Prostate gland (tissue), 2 donors: ENCODE measurements at regions not wholly inside any gene's neighbourhood (a gene's known extent, or its start where the extent isn't known, plus 50 kb on each side); places are given as distances from the start of the nearest gene placed in this dataset.

ENCODE experiments used
- DNase-seq: peaks from one replicate; pipeline ENCODE4 v3.0.0-alpha.2; 2019; ENCODE audit warnings: low spot score
- H3K27ac ChIP-seq, 2 donors: fragments of 200-600 bp; sonication (generic); 2 replicates each; pipeline ENCODE4 v1.5.1; 2017 to 2019
- H3K27me3 ChIP-seq: fragments of 200-600 bp; sonication (generic); replicated peaks from 2 replicates; pipeline ENCODE4 v1.5.1; 2019; ENCODE audit not compliant: insufficient read depth
- H3K36me3 ChIP-seq, 2 donors: fragments of 200-600 bp; sonication (generic); 1 replicate in 1 of 2; 2 replicates in 1 of 2; pipeline versions ENCODE4 v1.5.1 to v1.8.1; 2017 to 2019
- H3K4me1 ChIP-seq: fragments of 200-600 bp; sonication (generic); replicated peaks from 2 replicates; pipeline ENCODE4 v1.5.1; 2019
- H3K4me3 ChIP-seq, 2 donors: fragments of 200-600 bp; sonication (generic); 2 replicates each; pipeline ENCODE4 v1.5.1; 2017 to 2019
- H3K9me3 ChIP-seq: fragments of 200-600 bp; sonication (generic); 2 replicates; pipeline ENCODE4 v1.5.1; 2017
- POLR2A ChIP-seq: fragments of 450-650 bp; IDR thresholded peaks from one replicate; pipeline ENCODE4 v1.6.1; 2016; ENCODE audit warnings: antibody characterized with exemption, mild to moderate bottlenecking
- POLR2AphosphoS5 ChIP-seq: sonication (generic); formaldehyde crosslinking; IDR thresholded peaks from one replicate; pipeline ENCODE4 v1.6.1; 2017; ENCODE audit warnings: antibody characterized with exemption
- WGBS: methylation state at CpG from one replicate; pipeline ENCODE4 v1.1.5; 2018; 5-methylcytosine and 5-hydroxymethylcytosine counted together
- intact Hi-C: fragments of 100-400 bp; cut with DNase I; formaldehyde crosslinking; loops from one replicate; pipeline ENCODE4 v1.14.2; 2022
- TF ChIP-seq, protein P1 (sequence below), 4 experiments: fragments of 200-600 bp in 2 of 4; fragments of 450-650 bp in 2 of 4; sonication (generic) in 2 of 4; IDR thresholded peaks; 1 replicate in 3 of 4; 2 replicates in 1 of 4; pipeline ENCODE4 v1.5.1; 2016 to 2019; ENCODE audit warnings: antibody characterized with exemption in 4 of 4, mild to moderate bottlenecking in 2 of 4, moderate library complexity in 2 of 4

GRCh38 chr1:38134294-38134755 is 87.7 kb upstream of the POU3F1 start:
- no peak for DNase-seq
- Histone ChIP-seq H3K27ac (no peak overlapping the region), H3K36me3 (no peaks in the 10 kb centered on the region), H3K9me3 (no peaks in the 10 kb centered on the region), H3K27me3 (no peaks in the 10 kb centered on the region), H3K4me3 (no peak overlapping the region), H3K4me1 (no peaks in the 10 kb centered on the region)
- whole genome bisulfite sequencing: 25% methylated on average over 20 of the region's 22 CpGs
- intact Hi-C loops: no loop called here
- TF ChIP-seq POLR2AphosphoS5 (no peak), POLR2A (no peak)
- TF ChIP-seq, protein P1, sequence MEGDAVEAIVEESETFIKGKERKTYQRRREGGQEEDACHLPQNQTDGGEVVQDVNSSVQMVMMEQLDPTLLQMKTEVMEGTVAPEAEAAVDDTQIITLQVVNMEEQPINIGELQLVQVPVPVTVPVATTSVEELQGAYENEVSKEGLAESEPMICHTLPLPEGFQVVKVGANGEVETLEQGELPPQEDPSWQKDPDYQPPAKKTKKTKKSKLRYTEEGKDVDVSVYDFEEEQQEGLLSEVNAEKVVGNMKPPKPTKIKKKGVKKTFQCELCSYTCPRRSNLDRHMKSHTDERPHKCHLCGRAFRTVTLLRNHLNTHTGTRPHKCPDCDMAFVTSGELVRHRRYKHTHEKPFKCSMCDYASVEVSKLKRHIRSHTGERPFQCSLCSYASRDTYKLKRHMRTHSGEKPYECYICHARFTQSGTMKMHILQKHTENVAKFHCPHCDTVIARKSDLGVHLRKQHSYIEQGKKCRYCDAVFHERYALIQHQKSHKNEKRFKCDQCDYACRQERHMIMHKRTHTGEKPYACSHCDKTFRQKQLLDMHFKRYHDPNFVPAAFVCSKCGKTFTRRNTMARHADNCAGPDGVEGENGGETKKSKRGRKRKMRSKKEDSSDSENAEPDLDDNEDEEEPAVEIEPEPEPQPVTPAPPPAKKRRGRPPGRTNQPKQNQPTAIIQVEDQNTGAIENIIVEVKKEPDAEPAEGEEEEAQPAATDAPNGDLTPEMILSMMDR (IDR thresholded peaks at IDR 0.05): no peak

DNA sequence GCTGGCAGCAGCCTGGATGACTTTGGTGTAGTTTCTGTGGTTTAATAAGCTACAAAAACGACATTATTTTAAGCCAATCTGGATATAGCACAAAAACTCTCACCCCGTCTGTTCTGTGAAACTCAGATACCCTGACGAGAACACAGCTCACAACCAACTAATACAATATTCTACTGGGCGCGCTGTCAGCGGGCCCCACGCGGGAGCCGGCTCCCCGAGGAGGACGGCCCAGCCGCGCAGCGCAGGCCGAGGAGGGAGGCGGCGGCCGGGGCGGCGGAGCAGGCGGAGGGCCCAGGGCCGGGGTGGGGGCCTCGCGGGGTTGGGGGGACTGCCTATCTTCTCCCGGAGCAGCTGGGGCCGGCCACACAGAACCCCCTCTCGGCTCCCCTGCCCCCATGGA is 87.2 kb upstream of the POU3F1 start:
- 20% methylated on average over 22 of the region's 27 CpGs for WGBS
- no peaks in the 10 kb centered on the region for H3K27me3 ChIP-seq
- no peaks in the 10 kb centered on the region for H3K9me3 ChIP-seq
- no peaks in the 10 kb centered on the region for H3K4me1 ChIP-seq
- no peak overlapping the region for H3K4me3 ChIP-seq
- no peak for TF ChIP-seq POLR2AphosphoS5
- TF ChIP-seq POLR2A: no peak
- TF ChIP-seq, protein P1 (IDR thresholded peaks at IDR 0.05): no peak
- H3K36me3 ChIP-seq: no peaks in the 10 kb centered on the region
- intact Hi-C loops: no loop called here
- DNase-seq: no peak
- H3K27ac ChIP-seq: no peak overlapping the region

DNA sequence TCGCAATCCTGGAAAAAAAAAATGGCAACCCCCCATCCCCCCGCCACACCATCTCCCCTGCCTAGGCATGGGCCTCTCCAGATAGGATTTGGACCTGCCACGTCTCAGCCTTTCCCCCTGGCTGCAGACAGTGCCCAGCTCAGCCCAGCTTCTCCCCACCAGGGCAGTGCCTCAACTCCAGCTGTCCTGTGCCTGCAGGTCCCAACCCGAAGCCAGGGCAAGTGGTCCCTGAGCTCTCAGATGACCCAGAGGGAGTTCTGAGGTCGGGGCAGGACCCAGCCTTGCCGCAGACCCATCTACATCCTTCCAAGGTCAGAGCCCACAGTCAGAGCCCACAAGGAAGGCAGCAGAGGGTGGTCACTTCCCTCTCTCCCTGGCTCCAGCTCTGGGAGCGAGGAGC is 86.7 kb upstream of the POU3F1 start:
- Histone ChIP-seq H3K9me3 (no peaks in the 10 kb centered on the region), H3K4me1 (no peaks in the 10 kb centered on the region), H3K27ac (no peak overlapping the region), H3K4me3 (no peak overlapping the region), H3K27me3 (no peaks in the 10 kb centered on the region), H3K36me3 (no peaks in the 10 kb centered on the region)
- no peak for DNase-seq
- WGBS: 85% methylated on average over 7 of the region's 7 CpGs
- TF ChIP-seq POLR2A: no peak
- TF ChIP-seq, protein P1 (IDR thresholded peaks at IDR 0.05): no peak
- TF ChIP-seq POLR2AphosphoS5: no peak
- intact Hi-C loops: no loop called here

- no peaks in the 10 kb centered on the region for H3K9me3 ChIP-seq
- intact Hi-C loops: no loop called here
These were observed 86.1 kb upstream of the POU3F1 start for GRCh38 chr1:38132681-38133080.

DNA sequence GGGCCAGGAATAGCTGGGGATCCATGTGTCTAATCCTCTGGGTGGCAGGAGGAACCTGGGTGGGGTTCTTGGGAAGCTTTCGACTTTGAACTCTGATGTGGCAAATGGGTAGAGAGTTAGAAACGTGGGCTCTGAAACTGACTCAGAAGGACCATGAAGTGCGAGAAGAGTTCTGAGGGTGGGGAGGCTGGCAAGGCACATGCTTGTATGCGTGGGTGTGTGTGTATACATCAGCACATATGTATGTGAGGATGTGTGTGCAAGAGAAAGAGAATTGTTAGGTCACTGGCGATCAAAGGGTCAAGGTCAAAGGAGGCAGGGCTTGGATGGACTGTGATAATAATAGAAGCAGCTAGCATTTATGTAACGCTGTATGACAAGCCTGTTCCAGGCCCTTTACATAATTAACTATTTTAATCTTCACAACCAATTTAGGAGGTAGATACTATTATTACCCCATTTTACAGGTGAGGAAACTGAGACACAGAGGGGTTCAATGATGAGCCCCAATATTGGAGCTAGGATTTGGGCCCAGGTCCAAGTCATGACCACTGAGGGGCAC is 84.5 kb upstream of the POU3F1 start:
- H3K27me3 ChIP-seq: peaks cover 2% of the 10 kb centered on the region
- intact Hi-C loops: no loop called here

More at GRCh38 chr1:38132681-38133080, 86.1 kb upstream of the POU3F1 start:
- no peak for DNase-seq
- Histone ChIP-seq H3K27me3 (no peaks in the 10 kb centered on the region), H3K4me1 (no peaks in the 10 kb centered on the region), H3K4me3 (no peak overlapping the region), H3K27ac (no peak overlapping the region), H3K36me3 (no peaks in the 10 kb centered on the region)
- WGBS: 95% methylated on average over 6 of the region's 6 CpGs
- TF ChIP-seq POLR2AphosphoS5: no peak
- no peak for TF ChIP-seq POLR2A

More for the DNA sequence above, 84.5 kb upstream of the POU3F1 start:
- DNase-seq: no peak
- H3K9me3 ChIP-seq: no peaks in the 10 kb centered on the region
- H3K4me3 ChIP-seq: no peak overlapping the region
- H3K27ac ChIP-seq: no peak overlapping the region
- H3K36me3 ChIP-seq: no peaks in the 10 kb centered on the region
- TF ChIP-seq POLR2A: no peak
- no peak for TF ChIP-seq POLR2AphosphoS5
- TF ChIP-seq, protein P1 (IDR thresholded peaks at IDR 0.05): no peak
- H3K4me1 ChIP-seq: no peaks in the 10 kb centered on the region
- WGBS: 88% methylated on average over 6 of the region's 6 CpGs
